Activated CD8-positive, alpha-beta memory T cell treated with anti-CD3 and anti-CD28 coated beads for 1 hour (primary cell): ENCODE measurements at regions not wholly inside any gene's neighbourhood (a gene's known extent, or its start where the extent isn't known, plus 50 kb on each side); places are given as distances from the start of the nearest gene placed in this dataset.

ENCODE experiments used
- DNase-seq, 2 donors: peaks; one replicate each; pipeline ENCODE4 v3.0.0-alpha.2; 2020; ENCODE audit warnings: low read depth in 1 of 2; ENCODE audit errors: extremely low read depth in 1 of 2

GRCh38 chr20:50257860-50258259 is 67.2 kb downstream of the CEBPB start:
- no peak for DNase-seq

GRCh38 chr20:50258790-50259483 is 68.3 kb downstream of the CEBPB start:
- DNase-seq, result no peak

GRCh38 chr20:50259705-50260478 is 69.3 kb downstream of the CEBPB start:
- DNase-seq, result no peak

GRCh38 chr20:50260479-50261221 is 70.0 kb downstream of the CEBPB start:
- no peak for DNase-seq

- DNase-seq, result no peak
Observed at GRCh38 chr20:50261471-50262212, 71.0 kb downstream of the CEBPB start.

- DNase-seq, result no peak
Observed at GRCh38 chr20:50263831-50264230, 73.2 kb downstream of the CEBPB start.

- no peak for DNase-seq
Observed at GRCh38 chr20:50264534-50265145, 74.0 kb downstream of the CEBPB start.

GRCh38 chr20:50265245-50265946 is 74.8 kb downstream of the CEBPB start:
- no peak for DNase-seq

GRCh38 chr20:50266293-50267040 is 75.8 kb downstream of the CEBPB start:
- DNase-seq, result no peak

- no peak for DNase-seq
Observed at GRCh38 chr20:50267041-50267865, 76.6 kb downstream of the CEBPB start.

GRCh38 chr20:50267866-50268219 is 77.2 kb downstream of the CEBPB start:
- DNase-seq, result no peak

- DNase-seq, result no peak
Observed at GRCh38 chr20:50269091-50270033, 78.7 kb downstream of the CEBPB start.

GRCh38 chr20:50270034-50270395 is 79.4 kb downstream of the CEBPB start:
- no peak for DNase-seq

GRCh38 chr20:50270569-50270968 is 79.9 kb downstream of the CEBPB start:
- DNase-seq, result no peak

GRCh38 chr20:50271176-50271575 is 80.5 kb downstream of the CEBPB start:
- no peak for DNase-seq

GRCh38 chr20:50271612-50272011 is 81.0 kb downstream of the CEBPB start:
- DNase-seq, result no peak

GRCh38 chr20:50272030-50272723 is 81.5 kb downstream of the CEBPB start:
- no peak for DNase-seq
